ENCODE measurements at regions not wholly inside any gene's neighbourhood (a gene's known extent, or its start where the extent isn't known, plus 50 kb on each side); places are given as distances from the start of the nearest gene placed in this dataset.
"Not testable (repeated sequence)": the region's sequence is repeated elsewhere in the genome, so short reads cannot be mapped to it uniquely, and the experiment has no call there.

- TF ChIP-seq POLR2A (IDR thresholded peaks at IDR 0.05; ENCODE audit: low read depth, low read length); TAF1 (IDR thresholded peaks at IDR 0.05; ENCODE audit: borderline replicate concordance, low read depth, low read length); POLR2AphosphoS5 (IDR thresholded peaks at IDR 0.05; ENCODE audit: low read depth, low read length): not testable (repeated sequence)
These were observed 95.3 kb upstream of the FAM72C start for GRCh38 chr1:144067042-144067441.

Measured in GM12892 (cell line).